ENCODE measurements at regions not wholly inside any gene's neighbourhood (a gene's known extent, or its start where the extent isn't known, plus 50 kb on each side); places are given as distances from the start of the nearest gene placed in this dataset.

GRCh38 chr15:94910166-94910565 is 678.8 kb downstream of the MCTP2 start:
- Histone ChIP-seq H3K14ac (ENCODE audit: insufficient read length) (no peak overlapping the region), H3K56ac (replicated peaks; ENCODE audit: insufficient read length, low read depth, low read length) (no peak overlapping the region), H3K4me3 (ENCODE audit: extremely low read depth in 1 of 4, insufficient read depth in 2 of 4, low read depth in 3 of 4, low read length in 4 of 4) (no peak overlapping the region), H3K9me3 (ENCODE audit: insufficient read depth in 2 of 2, low read depth in 1 of 2, low read length in 1 of 2) (no peaks in the 10 kb centered on the region), H3K4ac (replicated peaks; ENCODE audit: insufficient read length, low read depth, low read length) (no peak overlapping the region), H4K91ac (replicated peaks; ENCODE audit: insufficient read length, low read length) (no peak overlapping the region), H3K23me2 (ENCODE audit: low read depth, low read length) (no peaks in the 10 kb centered on the region), H4K8ac (ENCODE audit: extremely low read depth, insufficient read depth, low read length) (no peak overlapping the region; the same call in 1 of the 2 replicates), H2BK20ac (ENCODE audit: low read length) (no peak overlapping the region), H3K27me3 (replicated peaks in 1 of 4; ENCODE audit: control insufficient read depth in 3 of 4, extremely low read depth in 1 of 4, insufficient read depth in 3 of 4, low read length in 3 of 4) (no peaks in the 10 kb centered on the region), H2BK12ac (ENCODE audit: low read depth, low read length) (no peak overlapping the region), H3K23ac (ENCODE audit: insufficient read length) (no peak overlapping the region), H2BK5ac (ENCODE audit: low read depth, low read length) (no peak overlapping the region), H3K9ac (replicated peaks in 1 of 4; ENCODE audit: extremely low read depth in 1 of 4, low read depth in 3 of 4, low read length in 3 of 4) (no peak overlapping the region), H3K36me3 (ENCODE audit: control insufficient read depth in 2 of 4, insufficient read depth in 4 of 4, low read length in 3 of 4) (no peaks in the 10 kb centered on the region), H4K5ac (ENCODE audit: insufficient read length, low read depth, low read length) (no peak overlapping the region), H3K79me2 (ENCODE audit: control insufficient read depth in 1 of 2, insufficient read depth in 2 of 2, low read length in 2 of 2) (no peaks in the 10 kb centered on the region), H2BK120ac (replicated peaks; ENCODE audit: low read depth, low read length) (no peak overlapping the region), H3K27ac (ENCODE audit: low read depth, low read length) (no peak overlapping the region), H2AK5ac (ENCODE audit: low read depth, low read length) (no peak overlapping the region), H2BK15ac (ENCODE audit: low read length) (no peak overlapping the region), H4K20me1 (replicated peaks in 1 of 2; ENCODE audit: control insufficient read depth in 1 of 2, insufficient read depth in 2 of 2, low read length in 2 of 2) (no peaks in the 10 kb centered on the region), H2AFZ (ENCODE audit: low read length) (no peak overlapping the region), H3K4me2 (ENCODE audit: insufficient read depth in 1 of 2, low read depth in 2 of 2, low read length in 2 of 2) (no peak overlapping the region), H3K18ac (ENCODE audit: extremely low read depth, low read length) (no peak overlapping the region), H3K4me1 (replicated peaks in 1 of 4; ENCODE audit: control insufficient read depth in 3 of 4, insufficient read depth in 4 of 4, low read length in 3 of 4) (no peaks in the 10 kb centered on the region), H3K79me1 (ENCODE audit: low read depth, low read length) (no peaks in the 10 kb centered on the region)
- POLR2A ChIA-PET (ENCODE audit: partially characterized antibody), result no interaction called here
- FAIRE-seq, result no peak
- CTCF ChIA-PET (ENCODE audit: partially characterized antibody), result no interaction called here
- no peak for DNase-seq (ENCODE audit: low read depth in 1 of 2, low spot score in 2 of 2)
- TF ChIP-seq RXRA (IDR thresholded peaks at IDR 0.05; ENCODE audit: insufficient read depth, low read depth, low read length), result no peak
- no peak for TF ChIP-seq CBX8 (IDR thresholded peaks at IDR 0.05; ENCODE audit: borderline replicate concordance, low read depth, low read length)
- no peak for TF ChIP-seq KDM5A (IDR thresholded peaks at IDR 0.05; ENCODE audit: low read length)
- no peak for TF ChIP-seq GTF2F1 (IDR thresholded peaks at IDR 0.05; ENCODE audit: borderline replicate concordance, low read depth, low read length)
- no peak for TF ChIP-seq CEBPB (IDR thresholded peaks at IDR 0.05; ENCODE audit: low read depth, low read length)

Data from H1 (cell line).